ENCODE measurements at regions not wholly inside any gene's neighbourhood (a gene's known extent, or its start where the extent isn't known, plus 50 kb on each side); places are given as distances from the start of the nearest gene placed in this dataset.
"Not testable (repeated sequence)": the region's sequence is repeated elsewhere in the genome, so short reads cannot be mapped to it uniquely, and the experiment has no call there.

DNA sequence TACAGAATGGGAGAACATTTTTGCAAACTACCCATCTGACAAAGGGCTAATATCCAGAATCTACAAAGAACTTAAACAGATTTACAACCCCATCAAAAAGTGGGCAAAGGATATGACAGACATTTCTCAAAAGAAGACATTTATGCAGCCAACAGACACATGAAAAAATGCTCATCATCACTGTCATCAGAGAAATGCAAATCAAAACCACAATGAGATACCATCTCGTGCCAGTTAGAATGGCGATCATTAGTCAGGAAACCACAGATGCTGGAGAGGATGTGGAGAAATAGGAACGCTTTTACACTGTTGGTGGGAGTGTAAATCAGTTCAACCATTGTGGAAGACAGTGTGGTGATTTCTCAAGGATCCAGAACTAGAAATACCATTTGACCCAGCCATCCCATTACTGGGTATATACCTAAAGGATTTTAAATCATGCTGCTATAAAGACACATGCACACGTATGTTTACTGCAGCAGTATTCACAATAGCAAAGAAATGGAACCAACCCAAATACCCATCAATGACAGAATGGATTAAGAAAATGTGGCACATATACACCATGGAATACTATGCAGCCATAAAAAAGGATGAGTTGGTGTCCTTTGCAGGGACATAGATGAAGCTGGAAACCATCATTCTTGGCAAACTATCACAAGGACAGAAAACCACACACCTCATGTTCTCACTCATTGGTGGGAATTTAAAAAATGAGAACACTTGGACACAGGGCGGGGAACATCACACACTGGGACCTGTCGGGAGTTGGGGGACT, 317.7 kb upstream of the THBS1 start:
- DNase-seq, result not testable (repeated sequence)

DNA sequence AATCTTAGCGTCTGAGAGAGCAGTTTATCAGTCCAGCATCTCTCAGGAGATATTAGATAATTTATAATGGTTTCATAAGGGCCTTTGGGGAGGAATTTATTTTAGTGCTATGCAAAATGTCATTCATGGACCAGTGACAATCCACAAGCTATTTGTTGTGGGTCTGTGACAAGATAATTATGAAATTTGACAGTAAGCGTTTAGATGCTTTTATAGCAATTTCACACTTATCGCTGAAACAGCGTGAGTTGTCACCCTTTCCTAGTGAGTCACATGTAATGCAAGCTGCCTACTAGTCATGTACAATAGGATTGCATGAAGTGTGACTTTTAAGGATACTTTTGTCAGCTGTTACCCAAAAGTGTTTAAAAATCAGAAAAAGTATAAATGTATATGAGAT, 315.6 kb upstream of the THBS1 start:
- DNase-seq, result no peak

DNA sequence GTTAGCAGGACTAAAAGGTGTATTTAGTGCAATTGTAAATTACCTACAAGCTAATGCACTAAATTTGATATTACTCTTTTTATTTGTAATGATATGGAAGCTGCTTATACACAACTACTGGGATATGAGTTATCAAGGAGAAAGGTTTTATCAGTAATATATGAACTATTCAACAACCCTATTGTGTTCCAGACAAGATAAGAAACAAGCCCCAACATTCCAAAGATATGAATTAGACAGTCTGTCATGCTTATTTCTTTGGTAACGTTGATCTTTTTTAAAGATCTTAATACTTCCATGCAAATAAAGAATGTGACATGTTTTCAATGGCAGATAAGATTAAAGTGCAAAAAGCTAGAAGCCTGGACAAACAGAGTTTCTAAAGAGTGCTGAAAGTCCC, 314.0 kb upstream of the THBS1 start:
- no peak for DNase-seq

DNA sequence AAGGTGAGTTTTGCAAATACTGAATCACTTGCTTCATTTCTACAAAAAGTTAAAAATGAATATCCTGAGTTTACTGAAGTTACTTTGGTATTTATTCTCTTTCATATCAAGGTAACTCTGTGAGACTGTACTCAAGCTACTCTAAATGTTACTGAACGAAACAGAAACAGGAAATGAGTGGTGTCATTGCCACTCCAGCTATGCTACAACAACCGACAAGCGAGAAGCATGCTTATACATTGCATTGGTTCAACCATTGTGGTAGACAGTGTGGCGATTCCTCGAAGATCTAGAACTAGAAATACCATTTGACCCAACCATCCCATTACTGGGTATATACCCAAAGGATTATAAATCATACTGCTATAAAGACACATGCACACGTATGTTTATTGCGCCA, 313.2 kb upstream of the THBS1 start:
- no peak for DNase-seq

DNA sequence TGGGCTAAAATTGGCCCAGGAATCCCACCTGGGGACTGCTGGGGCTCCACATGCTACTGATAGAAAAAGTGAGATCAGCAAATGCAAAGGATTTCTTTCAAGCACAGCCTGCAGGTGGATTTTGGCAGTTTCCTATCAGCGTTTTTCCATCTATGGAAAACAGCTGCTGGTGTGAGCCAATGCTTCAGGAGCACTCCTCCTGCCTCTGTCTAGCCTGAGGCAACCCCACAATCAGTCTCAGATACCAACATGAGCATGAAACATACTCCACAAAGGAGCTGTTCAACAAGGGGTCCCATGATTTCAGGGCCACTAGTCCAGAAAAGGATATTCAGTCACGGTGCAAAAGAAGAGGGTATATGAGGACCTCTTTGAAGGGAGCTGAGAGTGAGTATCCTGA, 311.5 kb upstream of the THBS1 start:
- DNase-seq, result no peak

DNA sequence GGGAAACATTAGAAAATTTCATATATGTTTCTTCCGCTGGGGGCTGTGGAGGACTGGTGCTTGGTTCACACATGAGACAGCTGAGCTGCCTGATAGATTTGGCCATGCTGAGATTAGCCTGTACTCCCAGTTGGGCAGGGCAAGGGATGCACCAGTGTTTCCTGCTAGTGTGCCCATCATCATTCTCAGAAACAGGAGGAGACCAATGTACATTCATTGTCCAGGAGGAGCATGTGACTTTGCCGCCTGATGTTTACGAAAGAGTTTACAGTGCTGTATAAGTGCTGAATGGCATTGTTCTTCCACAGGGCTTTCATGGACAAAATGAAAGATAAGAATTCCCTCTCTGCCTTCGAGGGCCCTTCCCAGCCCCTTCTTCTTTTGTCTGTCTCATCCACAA, 311.1 kb upstream of the THBS1 start:
- no peak for DNase-seq

DNA sequence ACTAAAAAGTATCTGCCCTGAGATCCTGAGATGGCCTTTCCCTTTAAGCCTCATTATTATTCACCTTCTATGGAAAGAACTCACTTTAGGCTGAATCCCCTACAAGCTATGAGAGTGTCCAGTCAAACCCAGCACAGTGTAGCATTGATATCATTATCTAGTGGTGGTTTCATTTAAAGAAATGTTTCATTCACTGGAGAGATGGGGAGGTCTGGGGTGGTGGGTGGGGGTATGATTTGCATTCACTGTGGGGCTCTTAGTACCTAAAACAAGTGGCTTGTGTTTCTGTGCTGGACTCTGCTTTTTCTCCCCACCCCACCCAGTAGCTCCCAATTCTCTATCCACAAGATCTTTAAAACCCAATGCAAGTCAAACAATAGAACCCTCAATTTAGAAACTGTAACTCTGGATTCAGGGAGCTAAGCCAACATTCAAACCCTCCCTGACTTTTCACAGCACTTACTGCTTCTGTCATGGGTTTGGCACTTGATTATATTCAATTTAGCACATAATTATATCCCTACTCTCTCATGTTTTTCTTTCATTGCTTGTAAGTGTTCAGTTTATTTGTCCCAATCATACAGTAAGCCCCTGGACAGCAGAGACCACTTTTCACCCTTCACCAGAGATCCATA, 310.5 kb upstream of the THBS1 start:
- no peak for DNase-seq

DNA sequence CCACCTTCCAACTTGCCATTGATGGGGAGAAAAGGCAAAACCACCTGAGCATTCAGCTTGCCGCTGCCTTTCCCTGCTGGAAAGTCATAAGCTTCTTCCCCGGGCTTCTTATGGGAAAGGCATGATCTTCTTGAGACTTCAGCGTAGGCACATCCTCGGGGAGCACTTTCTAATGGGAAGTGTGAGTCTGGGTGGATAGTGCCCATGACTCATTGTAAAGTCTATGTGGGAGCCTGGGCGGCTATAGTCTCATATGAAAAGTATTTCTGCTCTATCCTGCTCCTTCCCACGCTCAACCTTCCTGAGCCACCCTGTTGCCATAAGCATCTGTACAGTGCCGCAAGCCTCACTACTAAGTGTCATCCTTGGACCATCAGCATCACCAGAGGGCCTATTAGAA, 309.9 kb upstream of the THBS1 start:
- DNase-seq, result no peak

DNA sequence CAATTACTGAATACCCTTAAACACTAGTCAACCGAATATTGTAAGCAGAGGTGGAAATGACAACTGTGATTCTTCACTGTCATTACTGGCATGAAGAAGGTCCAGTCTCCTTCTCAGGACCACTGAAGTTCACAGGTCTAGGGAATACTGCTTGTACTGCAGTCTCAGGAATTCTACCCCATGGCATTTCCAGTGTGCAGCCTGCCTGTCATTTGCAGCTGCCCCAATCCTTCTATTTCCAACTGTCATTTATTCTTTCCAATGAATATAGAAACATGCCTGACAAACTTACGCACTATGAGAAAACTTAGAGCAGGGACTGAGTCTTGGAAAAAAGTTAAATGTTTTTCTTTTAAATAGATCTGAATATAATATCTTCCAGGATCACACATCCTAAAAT, 308.0 kb upstream of the THBS1 start:
- no peak for DNase-seq

DNA sequence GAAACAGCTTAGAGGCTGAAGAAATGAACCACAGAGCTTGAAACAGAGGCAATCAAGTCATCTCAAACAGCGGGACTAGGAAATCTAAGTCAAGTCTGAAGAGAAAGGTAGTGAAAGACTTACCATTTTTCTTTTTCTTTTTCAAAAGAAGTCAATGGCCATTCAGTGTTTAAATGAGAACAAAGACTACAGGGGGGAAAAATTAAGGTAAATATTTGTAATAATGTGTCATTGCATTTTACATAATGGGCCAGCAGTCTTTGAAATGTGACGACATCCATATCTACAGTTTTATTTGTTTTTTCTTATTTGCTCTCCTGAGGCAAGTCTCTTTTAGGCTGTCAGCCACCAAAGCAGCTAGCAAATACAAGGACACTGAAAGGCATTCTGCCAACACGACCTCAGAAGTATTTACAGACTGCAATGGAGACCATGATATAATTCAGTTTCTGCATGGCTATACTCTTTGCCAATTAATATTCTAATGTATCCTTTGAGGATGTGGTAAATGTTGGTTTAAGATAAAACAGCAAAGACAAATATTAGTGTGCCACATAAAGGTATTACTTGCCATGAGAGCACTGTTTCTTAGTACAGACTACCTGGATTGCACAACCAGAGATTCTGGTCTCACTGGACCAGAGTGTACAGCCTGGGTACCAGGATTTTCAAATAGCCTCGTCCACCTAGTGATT, 307.0 kb upstream of the THBS1 start:
- DNase-seq, result no peak

DNA sequence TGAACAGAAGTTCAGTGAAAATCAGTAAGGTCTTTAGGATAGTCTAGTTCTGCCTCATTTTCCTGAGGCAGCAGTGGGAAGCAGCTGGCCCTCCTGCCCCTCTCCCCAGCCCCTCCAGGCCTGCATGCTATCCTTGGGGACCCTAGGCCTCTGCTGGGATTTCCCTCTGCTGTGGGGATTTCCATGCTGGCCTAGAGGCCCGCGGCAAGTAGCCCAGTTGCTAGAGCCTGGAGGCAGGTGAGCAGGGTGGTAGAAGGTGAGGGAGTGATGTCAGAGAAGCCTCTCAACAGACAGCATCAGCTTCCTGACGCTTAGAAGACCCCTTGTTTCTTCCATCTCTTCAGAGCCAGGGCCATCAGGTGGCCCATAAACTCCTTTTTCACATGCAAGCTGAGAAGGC, 305.8 kb upstream of the THBS1 start:
- DNase-seq, result no peak

DNA sequence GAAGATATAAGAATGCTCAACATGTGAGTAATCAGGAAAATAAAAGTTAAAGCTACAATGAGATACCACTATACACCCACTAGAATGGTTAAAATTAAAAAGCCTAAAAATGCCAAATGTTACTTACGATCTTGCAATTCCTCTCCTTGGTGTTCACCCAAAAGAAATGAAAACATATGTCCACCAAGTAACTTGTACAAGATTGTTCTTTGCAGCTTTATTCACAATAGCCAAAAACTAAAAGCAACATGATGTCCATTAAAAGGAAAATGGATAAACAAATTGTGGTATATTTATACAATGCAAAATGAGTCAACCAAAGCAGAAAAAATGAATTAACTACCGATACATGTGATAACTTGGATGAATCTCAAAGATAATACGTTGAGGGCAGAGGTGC, 301.6 kb upstream of the THBS1 start:
- no peak for DNase-seq

DNA sequence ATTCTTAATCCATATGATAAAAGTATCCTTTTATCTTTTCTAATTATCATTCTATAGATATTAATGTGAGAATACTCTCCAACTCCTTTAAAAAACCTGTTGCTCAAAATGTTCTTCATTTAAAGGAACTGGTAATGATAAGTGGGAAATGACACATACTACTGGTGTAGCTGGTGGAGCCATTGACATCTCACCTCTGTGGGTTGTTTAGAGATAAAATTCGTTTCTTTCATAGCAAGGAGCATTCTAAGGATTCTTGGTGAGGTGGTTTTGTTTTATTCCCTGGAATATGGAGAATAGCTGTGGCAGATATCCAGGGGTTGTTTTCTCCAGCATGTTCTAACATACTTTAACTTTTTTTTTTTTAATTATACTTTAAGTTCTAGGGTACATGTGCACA, 299.8 kb upstream of the THBS1 start:
- no peak for DNase-seq

DNA sequence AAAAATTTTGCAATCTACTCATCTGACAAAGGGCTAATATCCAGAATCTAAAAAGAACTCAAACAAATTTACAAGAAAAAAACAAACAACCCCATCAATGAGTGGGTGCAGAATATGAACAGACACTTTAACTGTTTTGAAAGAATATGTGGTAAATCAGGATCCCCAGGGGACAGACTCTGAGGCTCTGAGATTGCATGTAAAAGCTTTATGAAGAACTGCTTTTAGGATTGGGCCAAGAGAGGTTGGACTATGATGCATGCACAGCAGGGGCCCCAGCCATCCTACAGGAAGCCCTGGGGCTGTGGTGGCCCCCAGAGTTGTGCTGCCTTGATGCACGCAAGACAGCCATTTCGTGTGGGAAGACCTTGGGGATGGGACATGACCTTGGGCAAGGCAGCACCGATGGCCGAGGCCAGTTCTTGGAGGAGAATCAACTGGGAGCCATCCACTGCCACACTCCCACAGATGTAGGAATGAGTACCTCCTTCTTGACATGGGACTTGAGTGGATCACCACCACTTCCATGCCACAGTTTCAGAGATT, 298.1 kb upstream of the THBS1 start:
- no peak for DNase-seq

DNA sequence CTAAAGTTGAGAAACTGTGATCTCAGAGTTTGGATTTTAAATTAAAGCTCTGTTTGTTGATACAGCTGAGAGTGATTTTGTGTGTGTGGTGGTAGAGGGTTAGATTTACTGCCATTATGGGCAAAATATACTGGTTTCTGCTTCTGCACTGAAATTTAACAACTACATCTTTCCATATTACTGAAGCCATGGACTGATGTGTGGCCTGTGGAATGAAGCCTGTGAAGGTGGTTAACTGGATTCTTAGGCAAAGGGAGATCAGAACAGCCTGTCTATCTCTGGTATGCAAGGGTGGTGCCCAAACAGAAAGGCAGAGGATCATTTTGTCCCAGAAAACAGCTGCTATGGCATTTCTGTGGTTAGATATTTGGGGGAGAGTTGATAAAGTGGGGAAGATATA, 297.3 kb upstream of the THBS1 start:
- DNase-seq, result no peak

DNA sequence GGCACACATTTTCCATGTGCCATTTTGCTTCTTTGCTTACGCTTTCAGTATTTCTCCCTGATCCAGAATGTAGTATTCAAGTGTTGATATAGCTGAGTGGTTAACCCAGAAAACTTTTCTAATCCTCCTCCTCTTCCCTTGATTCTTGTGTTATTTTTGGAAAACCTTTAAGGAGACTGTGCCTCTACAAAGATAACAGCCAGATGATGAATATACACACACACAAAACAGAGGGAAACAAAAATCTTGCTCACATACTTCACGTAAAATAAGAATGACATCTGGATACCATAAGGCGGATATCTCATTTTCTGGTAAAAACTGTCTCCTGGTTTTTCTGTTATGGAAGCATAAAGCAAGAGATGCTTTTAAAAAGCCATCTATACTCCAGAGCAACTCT, 295.8 kb upstream of the THBS1 start:
- DNase-seq, result no peak

DNA sequence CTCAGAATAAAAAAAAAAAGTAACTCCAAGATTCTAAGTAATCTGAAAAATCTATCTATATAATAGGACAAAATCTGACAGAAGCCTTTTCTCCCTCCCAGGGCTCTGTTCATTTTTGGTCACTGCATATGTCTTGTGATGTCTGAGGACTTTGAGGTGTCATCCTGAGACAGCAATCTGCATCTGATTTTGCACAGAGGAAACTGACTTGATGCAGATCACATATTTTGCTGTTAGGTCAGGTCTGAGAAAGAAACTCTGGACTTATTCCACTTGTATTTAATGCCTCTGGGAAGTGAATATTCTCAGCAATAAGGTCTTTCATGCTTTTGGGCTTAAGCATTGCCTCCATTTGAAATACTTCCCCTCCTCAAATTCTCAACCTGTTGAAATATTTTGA, 295.2 kb upstream of the THBS1 start:
- no peak for DNase-seq

DNA sequence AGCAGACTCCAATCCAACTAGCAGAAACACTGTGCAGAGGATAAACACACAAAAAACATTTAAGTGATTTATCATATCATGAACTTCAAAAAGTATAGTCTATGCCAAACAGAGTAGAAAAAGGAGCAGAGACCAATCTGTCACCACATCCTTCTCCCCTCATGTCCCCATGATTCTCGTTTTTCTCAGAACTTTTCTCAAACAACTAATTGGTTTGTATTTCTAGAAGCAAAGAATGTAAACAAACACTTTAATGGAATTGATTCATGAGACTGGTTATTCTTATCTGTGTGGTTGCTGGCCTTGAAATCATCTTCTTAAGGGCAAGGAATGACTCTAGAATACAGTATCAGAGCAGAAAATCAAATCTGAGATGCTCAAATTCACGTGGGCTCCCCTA, 294.2 kb upstream of the THBS1 start:
- no peak for DNase-seq

DNA sequence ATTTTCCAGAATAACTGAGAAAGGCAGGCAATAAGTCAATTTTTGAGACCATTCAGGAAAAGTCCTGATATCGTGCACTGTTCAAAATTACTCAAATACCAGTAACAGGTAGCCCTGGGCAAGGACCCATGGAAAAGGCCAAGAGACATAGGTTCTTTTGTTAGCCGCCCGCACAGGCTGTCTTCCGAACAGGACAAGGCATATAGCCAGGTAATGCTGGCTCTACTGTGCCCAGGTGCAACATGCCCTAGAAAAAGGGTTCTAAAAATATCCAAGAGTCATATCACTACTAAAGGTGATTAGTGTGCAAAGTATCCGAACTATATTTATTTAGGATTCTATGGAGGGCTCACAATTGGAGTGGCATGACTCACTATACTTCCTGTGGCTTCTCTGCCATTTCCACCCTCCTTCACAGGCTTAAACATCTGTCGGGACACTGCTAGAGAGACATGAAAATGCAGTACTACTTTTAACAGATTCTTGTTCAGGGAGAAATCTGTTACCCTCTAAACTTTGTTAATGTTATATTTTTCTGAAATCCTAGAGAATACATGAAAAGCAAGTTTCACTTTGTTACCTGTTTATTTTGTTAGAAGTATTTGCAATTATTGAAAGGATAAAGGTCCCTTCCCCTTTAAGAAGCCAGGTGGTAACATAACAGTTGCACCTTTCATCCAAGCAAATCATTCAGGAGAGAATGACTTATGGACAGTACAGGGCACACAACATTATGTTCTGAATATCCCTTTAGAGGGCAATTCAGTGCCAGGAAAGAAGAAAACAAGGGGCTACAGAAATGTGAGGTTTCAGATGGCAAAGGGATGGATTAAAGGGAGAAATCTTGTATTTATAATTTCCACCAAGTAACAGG, 293.3 kb upstream of the THBS1 start:
- DNase-seq, result no peak

DNA sequence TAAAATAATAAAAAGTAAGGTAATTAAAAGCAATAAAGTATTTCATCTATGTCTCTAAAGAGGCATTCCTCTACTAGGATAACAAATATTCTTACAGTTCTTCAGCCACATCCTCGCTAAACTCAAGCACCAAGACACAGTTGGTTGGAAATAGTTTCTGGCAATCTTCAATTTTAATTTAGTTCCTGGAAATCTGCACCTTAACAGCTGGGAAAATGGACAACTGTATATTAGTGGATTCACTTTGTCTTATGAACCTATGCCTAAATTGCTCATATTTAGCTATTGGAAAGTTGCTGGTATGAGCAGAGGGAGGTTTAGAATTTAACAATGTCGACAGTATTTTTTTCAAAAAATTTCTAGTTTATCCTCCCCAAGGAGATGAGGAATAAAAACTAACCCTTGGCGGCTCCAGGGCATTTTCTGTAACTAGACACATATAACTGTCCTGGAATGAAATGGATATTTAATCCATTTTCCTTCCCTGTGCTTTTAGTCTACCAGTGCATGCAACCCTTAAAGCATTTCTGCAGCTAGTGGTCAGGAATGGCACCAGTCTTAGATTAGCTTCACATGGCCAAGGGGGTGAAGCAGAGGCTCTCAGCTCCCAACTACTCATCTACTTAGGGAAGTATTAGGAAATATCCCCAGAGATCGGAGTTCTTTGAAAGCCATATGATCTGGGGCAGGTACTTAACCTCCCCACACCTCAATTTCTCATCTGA, 290.0 kb upstream of the THBS1 start:
- no peak for DNase-seq

DNA sequence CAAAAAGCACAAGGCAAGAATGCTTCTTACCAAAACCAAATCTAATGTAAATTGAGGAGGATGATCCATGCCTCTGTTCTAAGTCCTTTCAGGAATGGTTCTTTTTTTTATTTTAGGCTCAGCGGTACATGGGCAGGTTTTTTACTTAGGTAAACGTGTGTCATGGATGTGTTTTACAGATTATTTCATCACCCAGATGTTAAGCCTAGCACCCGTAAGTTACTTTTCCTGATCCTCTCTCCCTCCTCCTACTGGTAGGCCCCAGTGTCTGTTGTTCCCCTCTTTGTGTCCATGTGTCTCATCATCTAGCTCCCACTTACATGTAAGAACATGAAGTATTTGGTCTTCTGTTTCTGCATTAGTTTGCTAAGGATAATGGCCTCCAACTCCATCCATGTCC, 289.2 kb upstream of the THBS1 start:
- DNase-seq, result no peak

DNA sequence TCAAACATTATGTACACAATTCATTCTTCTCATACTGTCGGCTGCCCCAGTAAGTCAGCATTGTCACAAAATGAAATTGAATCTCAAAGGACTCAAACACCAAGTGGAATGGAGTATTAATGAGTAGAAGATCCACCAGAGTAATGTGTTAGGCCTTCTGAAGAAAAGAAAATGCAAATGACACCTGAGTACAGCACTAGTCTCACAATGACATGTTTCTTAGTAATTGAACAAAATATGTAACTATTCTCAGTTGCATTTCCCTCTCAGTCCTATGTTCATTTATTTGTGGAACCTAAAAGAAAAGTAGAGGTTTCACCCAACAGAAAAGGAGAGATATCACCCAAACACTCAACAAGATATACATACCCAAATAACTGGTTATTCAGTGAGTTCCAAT, 283.9 kb upstream of the THBS1 start:
- no peak for DNase-seq

Data from NCI-H1417 treated with DMSO at 0.1 percent for 48 hours (cell line).